Stimulated activated CD4-positive, alpha-beta T cell treated with anti-CD3 and anti-CD28 coated beads, Interleukin-1b, Interleukin-23, amount 100 ng/mL, for 24 hours (primary cell): ENCODE measurements at regions not wholly inside any gene's neighbourhood (a gene's known extent, or its start where the extent isn't known, plus 50 kb on each side); places are given as distances from the start of the nearest gene placed in this dataset.
"Not testable (repeated sequence)": the region's sequence is repeated elsewhere in the genome, so short reads cannot be mapped to it uniquely, and the experiment has no call there.

Source experiments
- DNase-seq, 4 experiments: peaks; one replicate each; pipeline ENCODE4 v3.0.0-alpha.2; 2020; ENCODE audit warnings: low read depth in 4 of 4, low spot score in 1 of 4

- not testable (repeated sequence) for DNase-seq
Observed at GRCh38 chr20:5453316-5453715, 136.6 kb upstream of the PROKR2 start.

- DNase-seq, result not testable (repeated sequence)
Observed at GRCh38 chr20:5452691-5453090, 135.9 kb upstream of the PROKR2 start.

GRCh38 chr20:5452286-5452685 lies 135.5 kb upstream of the PROKR2 start:
- DNase-seq, result not testable (repeated sequence)

- DNase-seq, result no peak
Observed at GRCh38 chr20:5451643-5452210, 135.0 kb upstream of the PROKR2 start.

GRCh38 chr20:5448449-5449118 lies 131.8 kb upstream of the PROKR2 start:
- peak; percentile 25 to 35 (median 28) for DNase-seq

- no peak for DNase-seq
Observed at GRCh38 chr20:5447188-5447587, 130.4 kb upstream of the PROKR2 start.

GRCh38 chr20:5445611-5446010 lies 128.9 kb upstream of the PROKR2 start:
- no peak for DNase-seq

GRCh38 chr20:5442101-5442500 lies 125.3 kb upstream of the PROKR2 start:
- DNase-seq, result no peak

GRCh38 chr20:5434116-5434515 lies 117.4 kb upstream of the PROKR2 start:
- DNase-seq, result no peak

GRCh38 chr20:5433352-5433751 lies 116.6 kb upstream of the PROKR2 start:
- no peak for DNase-seq

- DNase-seq, result no peak
Observed at GRCh38 chr20:5432030-5432429, 115.3 kb upstream of the PROKR2 start.

- DNase-seq, result no peak
Observed at GRCh38 chr20:5430670-5431069, 113.9 kb upstream of the PROKR2 start.

- DNase-seq, result no peak
Observed at GRCh38 chr20:5426026-5426425, 109.3 kb upstream of the PROKR2 start.

GRCh38 chr20:5416086-5416485 lies 99.3 kb upstream of the PROKR2 start:
- DNase-seq, result no peak

GRCh38 chr20:5413394-5413793 lies 96.6 kb upstream of the PROKR2 start:
- DNase-seq, result no peak

- DNase-seq, result no peak
Observed at GRCh38 chr20:5410470-5410869, 93.7 kb upstream of the PROKR2 start.

GRCh38 chr20:5402903-5403531 lies 86.3 kb upstream of the PROKR2 start:
- peak in 1 of 4 experiments; percentile 8 for DNase-seq

- no peak for DNase-seq
Observed at GRCh38 chr20:5401277-5401875, 84.6 kb upstream of the PROKR2 start.

- no peak for DNase-seq
Observed at GRCh38 chr20:5400164-5400762, 83.5 kb upstream of the PROKR2 start.

- no peak for DNase-seq
Observed at GRCh38 chr20:5397393-5397792, 80.6 kb upstream of the PROKR2 start.

- DNase-seq, result no peak
Observed at GRCh38 chr20:5395932-5396727, 79.4 kb upstream of the PROKR2 start.
